ENCODE measurements at regions not wholly inside any gene's neighbourhood (a gene's known extent, or its start where the extent isn't known, plus 50 kb on each side); places are given as distances from the start of the nearest gene placed in this dataset.
"Not testable (repeated sequence)": the region's sequence is repeated elsewhere in the genome, so short reads cannot be mapped to it uniquely, and the experiment has no call there.

GRCh38 chr2:132318481-132318880 lies 98.1 kb upstream of the GPR39 start:
- not testable (repeated sequence) for DNase-seq (ENCODE audit: low read depth in 1 of 2, low spot score in 1 of 2)

DNA sequence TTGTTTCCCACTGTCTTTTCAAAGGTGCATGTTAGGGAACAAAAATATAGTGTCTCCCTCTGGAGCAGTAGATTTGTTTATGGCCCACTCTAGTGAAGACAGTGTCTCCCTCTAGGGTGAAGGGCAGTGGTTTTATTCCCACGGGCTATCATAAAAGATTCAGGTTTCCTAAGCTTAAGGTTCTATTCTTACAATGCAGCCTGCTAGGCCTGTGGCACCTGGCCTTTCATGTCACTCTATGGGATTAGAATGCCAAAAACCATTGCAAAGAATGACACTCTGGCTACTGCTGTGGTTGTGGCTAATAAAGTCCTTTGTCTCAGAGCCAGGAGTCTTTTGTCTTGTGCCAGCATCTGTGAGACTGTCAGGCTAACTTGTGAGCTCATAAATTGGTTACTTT lies 92.6 kb upstream of the GPR39 start:
- not testable (repeated sequence) for DNase-seq (ENCODE audit: low read depth in 1 of 2, low spot score in 1 of 2)

GRCh38 chr2:132332345-132333033 lies 84.1 kb upstream of the GPR39 start:
- DNase-seq (ENCODE audit: low read depth in 1 of 2, low spot score in 1 of 2), result not testable (repeated sequence)

- DNase-seq (ENCODE audit: low read depth in 1 of 2, low spot score in 1 of 2), result not testable (repeated sequence)
These were observed 79.5 kb upstream of the GPR39 start for GRCh38 chr2:132337135-132337534.

GRCh38 chr2:132337844-132338243 lies 78.8 kb upstream of the GPR39 start:
- not testable (repeated sequence) for DNase-seq (ENCODE audit: low read depth in 1 of 2, low spot score in 1 of 2)

DNA sequence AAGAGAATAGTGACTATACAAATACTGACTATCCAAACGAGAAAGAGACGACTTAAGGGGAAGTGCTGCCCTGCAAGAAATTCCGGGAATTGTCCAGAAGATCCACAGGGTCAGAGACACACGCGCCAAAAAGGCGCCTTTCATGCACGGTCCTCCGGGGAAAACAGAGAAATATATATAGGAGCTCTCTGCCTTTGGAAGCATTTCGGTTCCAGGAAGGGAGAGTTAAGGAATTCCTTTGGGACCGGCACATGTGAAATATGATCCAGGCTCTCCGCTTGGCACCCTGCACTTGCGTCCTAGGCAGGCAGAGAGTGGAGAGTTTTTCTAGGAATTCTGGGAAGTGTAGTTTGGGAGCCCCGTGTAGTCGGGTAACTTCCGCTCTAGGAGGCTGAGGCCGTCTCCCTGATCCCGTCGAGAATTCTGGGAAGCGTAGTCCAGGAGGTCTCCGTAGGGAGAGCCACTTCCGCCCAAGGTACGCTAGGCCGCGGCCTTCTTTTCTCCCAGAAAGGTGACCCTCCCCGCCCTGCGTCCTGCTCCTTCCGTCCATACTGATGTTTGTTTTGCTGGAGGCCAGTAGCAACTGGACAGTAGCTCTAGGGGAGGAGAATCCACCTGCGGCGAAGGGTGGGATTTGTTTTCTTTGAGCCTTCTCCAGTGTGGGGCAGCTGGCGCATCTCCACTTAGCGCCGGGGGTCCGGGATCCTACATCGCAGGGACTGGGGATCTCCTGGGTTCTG lies 69.4 kb upstream of the GPR39 start:
- not testable (repeated sequence) for DNase-seq (ENCODE audit: low read depth in 1 of 2, low spot score in 1 of 2)

- not testable (repeated sequence) for DNase-seq (ENCODE audit: low read depth in 1 of 2, low spot score in 1 of 2)
These were observed 67.4 kb upstream of the GPR39 start for GRCh38 chr2:132349092-132349687.

DNA sequence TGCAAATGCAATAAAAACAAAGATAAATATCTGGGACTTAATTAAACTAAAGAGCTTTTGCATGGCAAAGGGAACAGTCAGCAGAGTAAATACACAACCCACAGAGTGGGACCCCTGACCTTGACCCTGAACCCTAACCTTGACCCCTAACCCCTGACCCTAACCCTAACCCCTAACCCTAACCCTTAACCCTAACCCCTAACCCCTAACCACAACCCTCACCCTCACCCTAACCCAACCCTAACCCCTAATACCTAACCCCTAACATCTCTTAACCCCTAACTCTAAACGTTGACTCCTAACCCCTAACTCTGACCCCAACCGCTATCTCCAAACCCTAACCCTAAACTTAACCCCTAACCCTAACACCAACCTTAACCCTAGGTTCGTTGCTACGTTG lies 64.9 kb upstream of the GPR39 start:
- not testable (repeated sequence) for DNase-seq (ENCODE audit: low read depth in 1 of 2, low spot score in 1 of 2)

DNA sequence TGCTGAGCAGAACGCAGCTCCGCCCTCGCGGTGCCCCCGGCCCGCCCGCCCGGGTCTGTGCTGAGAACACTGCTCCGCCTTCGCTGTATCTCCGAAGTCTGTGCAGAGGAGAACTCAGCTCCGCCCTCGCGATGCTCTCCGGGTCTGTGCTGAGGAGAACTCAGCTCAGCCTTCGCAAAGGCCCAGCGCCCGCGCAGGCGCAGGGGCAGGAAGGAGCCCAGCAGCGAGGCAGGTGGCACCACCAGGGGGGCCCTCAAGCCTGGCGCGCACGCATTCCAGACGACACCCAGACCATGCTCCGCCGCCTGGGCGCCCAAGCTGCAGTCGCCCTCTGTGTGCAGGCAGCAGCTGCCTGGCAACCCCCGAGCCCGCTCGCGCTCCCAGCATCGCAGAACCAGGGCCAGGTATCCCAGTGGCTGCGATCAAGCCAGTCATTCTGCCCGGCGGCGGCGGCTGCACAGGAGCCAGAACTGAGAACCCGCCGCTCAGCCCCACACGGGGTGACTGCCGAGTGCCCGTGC lies 64.1 kb upstream of the GPR39 start:
- DNase-seq (ENCODE audit: low read depth in 1 of 2, low spot score in 1 of 2), result not testable (repeated sequence)

DNA sequence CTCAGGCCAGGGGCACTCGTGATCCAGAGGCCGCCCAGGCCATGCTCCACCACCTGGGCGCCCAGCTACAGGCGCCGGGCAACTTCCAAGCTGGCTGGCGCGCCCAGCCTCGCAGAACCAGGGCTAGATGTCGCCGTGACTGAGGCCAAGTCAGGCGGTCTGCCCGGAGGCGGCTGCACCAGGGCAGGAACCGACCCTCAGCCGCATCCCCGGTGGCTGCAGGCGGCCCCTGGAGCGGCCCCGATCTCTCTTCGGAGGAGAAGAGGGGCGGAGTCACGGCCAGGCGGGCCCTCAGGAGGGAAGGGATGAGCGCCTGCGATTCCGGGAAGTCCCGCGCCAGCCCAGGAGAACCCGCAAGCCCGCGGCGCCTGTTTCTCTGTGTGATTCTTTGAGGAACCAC lies 63.2 kb upstream of the GPR39 start:
- not testable (repeated sequence) for DNase-seq (ENCODE audit: low read depth in 1 of 2, low spot score in 1 of 2)

GRCh38 chr2:132360964-132361363 lies 55.6 kb upstream of the GPR39 start:
- not testable (repeated sequence) for DNase-seq (ENCODE audit: low read depth in 1 of 2, low spot score in 1 of 2)

DNA sequence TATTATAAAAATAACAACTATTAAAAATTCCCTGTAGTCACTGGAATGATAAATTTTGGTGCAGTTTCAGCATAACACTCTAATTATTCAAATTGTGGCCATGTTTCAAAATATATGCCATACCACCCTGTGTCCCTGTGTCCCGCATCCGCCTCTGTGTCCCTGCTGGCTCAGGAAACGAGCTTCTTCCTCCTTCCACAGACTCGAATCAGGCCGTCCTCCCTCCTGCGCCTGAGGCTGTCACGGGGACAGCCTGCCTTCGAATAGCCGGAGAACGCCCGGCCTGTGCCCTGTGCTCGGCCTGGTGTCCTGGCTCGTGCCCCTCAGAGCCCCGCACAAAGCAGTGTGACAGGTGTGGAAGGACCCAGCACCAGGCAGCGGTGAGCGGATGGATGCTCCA lies 55.1 kb upstream of the GPR39 start:
- not testable (repeated sequence) for DNase-seq (ENCODE audit: low read depth in 1 of 2, low spot score in 1 of 2)

GRCh38 chr2:132363352-132363751 lies 53.3 kb upstream of the GPR39 start:
- not testable (repeated sequence) for DNase-seq (ENCODE audit: low read depth in 1 of 2, low spot score in 1 of 2)

DNA sequence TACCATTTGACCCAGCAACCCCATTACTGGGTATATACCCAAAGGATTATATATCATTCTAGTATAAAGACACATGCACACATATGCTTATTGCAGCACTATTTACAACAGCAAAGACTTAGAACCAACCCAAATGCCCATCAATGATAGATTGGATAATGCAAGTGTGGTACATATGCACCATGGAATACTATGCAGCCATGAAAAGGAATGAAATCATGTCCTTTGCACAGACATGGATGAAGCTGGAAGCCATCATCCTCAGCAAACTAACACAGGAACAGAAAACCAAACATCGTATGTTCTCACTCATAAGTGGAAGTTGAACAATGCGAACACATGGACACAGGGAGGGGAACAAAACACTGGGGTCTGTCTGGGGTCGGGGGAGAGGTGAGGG lies 50.6 kb upstream of the GPR39 start:
- DNase-seq (ENCODE audit: low read depth in 1 of 2, low spot score in 1 of 2), result not testable (repeated sequence)

GRCh38 chr2:132366421-132367180 lies 50.0 kb upstream of the GPR39 start:
- DNase-seq (ENCODE audit: low read depth in 1 of 2, low spot score in 1 of 2), result no peak
